Activated T-helper 1 cell treated with anti-CD3 and anti-CD28 coated beads, Interleukin-12 subunit alpha, Interleukin-12 subunit beta, Interleukin-2, Interleukin-4 antibody, amounts not matched to agents 30 ng/mL and 10 ng/mL and 1 ng/mL, durations not matched to agents 14 hours and 24 hours and 36 hours (primary cell): ENCODE measurements at regions not wholly inside any gene's neighbourhood (a gene's known extent, or its start where the extent isn't known, plus 50 kb on each side); places are given as distances from the start of the nearest gene placed in this dataset.

Experiments used
- DNase-seq: peaks from one replicate; pipeline ENCODE4 v3.0.0; 2021; ENCODE audit warnings: low spot score
- H3K27ac Mint-ChIP-seq: one replicate; pipeline ENCODE4 v1.8.0; 2021; ENCODE audit warnings: mild to moderate bottlenecking, mixed read lengths
- H3K27me3 Mint-ChIP-seq: one replicate; pipeline ENCODE4 v1.8.0; 2022; ENCODE audit warnings: mild to moderate bottlenecking, moderate library complexity, mixed read lengths; ENCODE audit not compliant: insufficient read depth
- H3K36me3 Mint-ChIP-seq: one replicate; pipeline ENCODE4 v1.8.0; 2021; ENCODE audit warnings: low read depth, mixed read lengths
- H3K4me1 Mint-ChIP-seq: one replicate; pipeline ENCODE4 v1.8.0; 2021; ENCODE audit warnings: low read depth, mixed read lengths
- H3K4me3 Mint-ChIP-seq: one replicate; pipeline ENCODE4 v1.8.0; 2021; ENCODE audit warnings: mild to moderate bottlenecking, moderate library complexity, mixed read lengths
- H3K9me3 Mint-ChIP-seq: one replicate; pipeline ENCODE4 v1.8.0; 2021; ENCODE audit warnings: mixed read lengths
- intact Hi-C: fragments of 100-400 bp; cut with micrococcal nuclease; formaldehyde crosslinking; loops from one replicate; pipeline ENCODE4 v1.15.1; 2024

DNA sequence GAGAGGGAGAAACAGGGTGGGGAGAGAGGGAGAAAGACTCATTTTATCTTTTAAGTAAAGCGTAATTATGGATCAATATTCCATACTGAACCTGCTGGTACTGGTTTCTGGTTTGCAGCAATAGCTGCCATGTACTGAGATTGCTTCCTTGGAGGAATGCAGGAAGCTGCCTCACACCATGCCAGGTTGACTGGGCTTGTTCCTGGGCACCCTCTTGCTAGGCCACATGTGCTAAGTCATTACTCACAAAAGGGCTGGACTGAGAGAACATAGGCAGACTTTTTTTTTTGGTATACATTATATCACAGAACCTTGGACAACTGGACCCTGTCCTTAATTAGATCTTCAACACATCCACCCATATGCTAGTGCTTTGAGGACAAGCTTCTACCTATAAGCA, 193.4 kb downstream of the ZNF621 start:
- no peaks in the 10 kb centered on the region for H3K36me3 Mint-ChIP-seq
- intact Hi-C loops: no loop called here
- H3K27me3 Mint-ChIP-seq: peaks cover 4% of the 10 kb centered on the region
- H3K27ac Mint-ChIP-seq: no peak overlapping the region
- no peaks in the 10 kb centered on the region for H3K9me3 Mint-ChIP-seq
- peaks cover 5% of the 10 kb centered on the region for H3K4me1 Mint-ChIP-seq
- no peak overlapping the region for H3K4me3 Mint-ChIP-seq
- DNase-seq: no peak

DNA sequence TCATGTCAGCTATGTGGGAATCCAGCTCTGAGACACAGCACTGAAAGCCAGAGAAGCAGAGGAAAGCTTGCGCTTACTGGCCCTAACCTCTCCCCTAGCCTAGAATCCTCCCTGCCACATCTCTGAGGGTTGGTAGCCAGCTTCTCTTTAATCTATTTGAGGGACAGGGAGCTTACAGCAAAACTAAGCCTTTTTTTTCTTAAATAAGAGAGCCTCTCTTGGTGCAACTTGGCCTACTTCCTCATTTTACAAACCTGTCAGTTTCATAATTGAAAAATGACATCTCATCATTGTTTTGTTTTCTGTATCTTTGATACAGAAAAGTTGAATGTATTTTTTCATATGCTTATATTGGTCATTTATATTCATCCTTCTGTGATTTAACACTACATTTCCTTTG, 193.9 kb downstream of the ZNF621 start:
- no peaks in the 10 kb centered on the region for H3K36me3 Mint-ChIP-seq
- H3K27me3 Mint-ChIP-seq: peaks cover 4% of the 10 kb centered on the region
- H3K4me1 Mint-ChIP-seq: peaks cover 4% of the 10 kb centered on the region
- no peak overlapping the region for H3K27ac Mint-ChIP-seq
- no peak overlapping the region for H3K4me3 Mint-ChIP-seq
- intact Hi-C loops: no loop called here
- no peaks in the 10 kb centered on the region for H3K9me3 Mint-ChIP-seq
- DNase-seq: no peak

DNA sequence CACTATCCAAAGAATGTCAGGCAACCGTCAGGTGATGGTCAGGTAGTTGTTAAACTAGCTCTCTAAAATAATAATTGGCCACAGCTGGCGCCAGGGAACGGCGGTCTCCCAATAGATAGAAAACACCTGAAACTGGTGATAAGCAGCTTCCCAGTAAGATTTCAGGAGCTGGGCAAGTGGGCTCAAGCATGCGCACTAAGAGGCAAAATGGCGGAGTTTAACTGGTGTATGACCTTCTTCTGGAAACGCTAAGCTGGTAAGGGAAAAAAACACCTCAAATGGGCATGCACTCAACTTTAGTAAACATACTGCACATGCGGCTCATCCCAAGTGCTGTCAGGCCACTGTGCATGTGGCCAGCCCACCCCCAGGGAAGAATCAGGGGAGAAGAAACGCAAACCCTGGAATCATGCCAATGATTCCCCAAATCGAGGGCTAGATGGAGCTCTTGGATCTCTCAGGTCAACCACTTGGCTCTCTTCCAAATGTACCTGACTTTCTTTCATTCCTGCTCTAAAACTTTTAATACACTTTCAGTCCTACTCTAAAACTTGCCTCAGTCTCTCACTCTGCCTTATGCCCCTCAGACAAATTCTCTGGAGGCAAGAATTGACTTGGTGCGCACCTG, 195.0 kb downstream of the ZNF621 start:
- no peak for DNase-seq
- H3K4me3 Mint-ChIP-seq: no peak overlapping the region
- no peaks in the 10 kb centered on the region for H3K4me1 Mint-ChIP-seq
- intact Hi-C loops: no loop called here
- no peaks in the 10 kb centered on the region for H3K36me3 Mint-ChIP-seq
- H3K27ac Mint-ChIP-seq: no peak overlapping the region
- H3K27me3 Mint-ChIP-seq: peaks cover 4% of the 10 kb centered on the region
- H3K9me3 Mint-ChIP-seq: no peaks in the 10 kb centered on the region

DNA sequence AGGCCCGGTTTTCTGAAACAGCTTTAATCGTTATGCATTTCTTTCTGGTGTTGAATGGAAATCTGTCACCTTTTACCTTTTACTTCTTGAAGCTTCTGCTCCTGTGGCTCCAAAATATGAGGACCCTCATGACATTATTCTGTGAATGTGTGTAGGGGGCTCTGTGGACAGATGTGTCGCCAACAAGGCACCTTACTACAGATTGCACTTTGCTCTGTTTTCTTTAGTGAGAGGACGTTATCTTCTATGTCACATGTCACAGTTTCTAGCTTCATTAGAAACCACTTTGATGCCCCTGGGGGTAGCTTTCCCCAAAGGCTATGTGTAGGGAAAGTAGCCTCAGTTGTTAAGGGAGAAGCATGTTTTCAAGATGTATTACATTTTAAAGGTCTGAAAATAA, 195.6 kb downstream of the ZNF621 start:
- intact Hi-C loops: no loop called here
- Mint-ChIP-seq H3K4me3 (no peak overlapping the region), H3K27ac (no peak overlapping the region), H3K27me3 (peaks cover under 1% of the 10 kb centered on the region), H3K9me3 (no peaks in the 10 kb centered on the region), H3K36me3 (no peaks in the 10 kb centered on the region), H3K4me1 (no peaks in the 10 kb centered on the region)
- DNase-seq: no peak

DNA sequence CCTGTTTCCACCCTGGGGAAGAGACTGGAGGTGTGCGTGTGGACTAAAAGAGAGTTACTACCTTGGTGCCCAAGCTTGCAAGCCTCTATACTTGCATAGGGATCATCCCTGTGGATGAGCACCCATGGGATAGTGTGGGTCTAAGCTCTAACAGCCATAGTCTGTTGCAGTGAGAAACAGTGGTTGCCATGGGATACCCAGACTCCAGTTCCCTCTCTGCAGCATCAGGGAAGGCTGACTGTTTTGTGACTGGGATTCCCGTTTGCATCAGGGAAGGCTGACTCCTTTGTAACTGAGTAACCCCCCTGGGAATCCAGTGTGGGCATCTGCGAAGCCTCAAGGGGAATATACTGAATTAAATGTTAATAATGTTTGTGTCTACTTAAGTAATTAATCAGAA, 196.1 kb downstream of the ZNF621 start:
- DNase-seq: no peak
- no peak overlapping the region for H3K4me3 Mint-ChIP-seq
- no peaks in the 10 kb centered on the region for H3K9me3 Mint-ChIP-seq
- intact Hi-C loops: no loop called here
- H3K27me3 Mint-ChIP-seq: no peaks in the 10 kb centered on the region
- no peak overlapping the region for H3K27ac Mint-ChIP-seq
- H3K36me3 Mint-ChIP-seq: no peaks in the 10 kb centered on the region
- no peaks in the 10 kb centered on the region for H3K4me1 Mint-ChIP-seq

DNA sequence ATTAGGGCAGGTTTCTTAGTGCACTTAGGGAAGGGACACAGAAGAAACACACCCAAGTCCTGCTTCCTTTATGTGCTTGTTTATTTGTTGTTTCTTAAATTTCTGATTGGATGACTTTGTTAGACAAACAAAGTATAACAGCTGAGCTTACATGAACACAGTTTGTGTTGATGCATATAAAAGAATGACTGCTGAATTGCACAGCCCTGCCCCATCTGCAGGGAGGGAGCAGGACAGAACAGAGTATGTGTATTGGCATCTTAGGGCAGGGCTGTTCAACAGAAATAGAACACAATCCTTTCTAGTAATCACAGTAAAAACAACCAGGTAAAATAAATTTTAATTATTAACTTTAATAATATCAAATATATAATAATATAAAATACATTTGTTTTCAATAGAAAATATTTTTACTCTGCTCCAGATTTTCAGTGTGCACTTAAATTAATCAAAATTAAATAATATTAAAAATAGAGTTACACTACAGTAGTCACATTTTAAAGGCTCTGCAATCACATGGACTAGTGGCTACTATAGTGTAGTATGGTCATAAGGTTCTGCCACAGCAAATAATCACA, 198.4 kb downstream of the ZNF621 start:
- Mint-ChIP-seq H3K27ac (no peak overlapping the region), H3K9me3 (no peaks in the 10 kb centered on the region), H3K4me3 (no peak overlapping the region), H3K36me3 (no peaks in the 10 kb centered on the region), H3K27me3 (peaks cover 5% of the 10 kb centered on the region), H3K4me1 (no peaks in the 10 kb centered on the region)
- intact Hi-C loops: no loop called here
- no peak for DNase-seq

DNA sequence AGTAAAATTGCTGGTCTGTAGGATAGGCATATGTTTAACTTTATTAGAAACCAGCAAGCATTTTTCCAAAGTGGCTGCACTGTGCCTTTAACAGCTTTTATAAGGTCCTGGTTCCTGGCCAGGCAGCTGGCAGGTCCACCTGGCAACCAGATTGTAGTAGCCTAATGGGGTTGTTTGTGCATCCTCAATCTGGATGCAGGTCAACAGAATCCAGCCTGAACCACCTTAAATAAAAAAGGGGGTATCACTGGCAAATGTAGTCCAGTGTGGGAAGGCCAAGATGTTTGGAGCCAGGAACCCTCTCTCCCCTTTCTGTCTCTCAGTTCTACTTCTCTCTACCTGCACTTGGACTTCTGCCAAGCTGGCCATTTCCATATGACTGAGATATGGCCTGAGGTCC, 200.3 kb downstream of the ZNF621 start:
- Mint-ChIP-seq H3K27ac (no peak overlapping the region), H3K4me3 (no peak overlapping the region), H3K9me3 (no peaks in the 10 kb centered on the region), H3K36me3 (no peaks in the 10 kb centered on the region), H3K27me3 (peaks cover 5% of the 10 kb centered on the region), H3K4me1 (no peaks in the 10 kb centered on the region)
- intact Hi-C loops: no loop called here
- DNase-seq: no peak

DNA sequence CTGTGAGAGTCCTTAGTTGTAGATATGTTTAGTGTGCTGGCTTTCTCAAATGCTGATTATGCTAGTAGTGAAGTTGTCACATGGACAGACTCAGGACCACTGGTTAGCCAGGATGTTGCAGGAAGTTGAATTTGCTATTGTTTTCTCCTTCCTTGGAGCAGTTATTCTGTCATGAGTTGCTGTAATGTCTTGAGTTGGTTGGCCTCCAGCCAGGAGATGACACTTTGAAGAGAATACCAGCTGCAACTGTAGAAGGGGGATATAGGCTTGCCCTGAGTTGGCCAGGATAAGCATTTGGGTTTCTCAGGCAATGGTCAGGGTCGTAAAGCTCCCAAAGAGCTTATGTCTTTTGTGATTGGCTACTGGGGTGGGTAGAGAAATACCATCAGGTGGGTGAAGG, 206.7 kb downstream of the ZNF621 start:
- peaks cover 5% of the 10 kb centered on the region for H3K27me3 Mint-ChIP-seq
- intact Hi-C loops: no loop called here

DNA sequence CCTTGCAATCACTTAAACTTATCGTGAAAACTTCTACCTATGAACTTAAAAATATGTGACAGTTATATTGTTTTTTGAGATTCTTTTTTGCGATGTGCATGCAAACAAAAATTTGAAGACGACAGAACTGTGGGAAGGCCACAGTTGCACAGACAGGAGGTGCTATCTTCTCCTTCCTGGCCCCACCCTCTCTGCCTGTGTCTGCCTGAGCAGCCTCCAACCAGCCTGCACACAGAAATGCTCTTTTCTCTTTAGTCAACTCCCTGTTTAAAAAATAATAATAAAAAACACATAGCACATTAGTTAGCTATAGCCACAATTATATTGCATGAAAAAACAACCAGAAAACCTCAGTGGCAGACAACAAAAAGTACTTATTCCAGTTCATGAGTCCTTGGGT, 212.2 kb downstream of the ZNF621 start:
- H3K4me1 Mint-ChIP-seq: no peaks in the 10 kb centered on the region
- H3K27ac Mint-ChIP-seq: no peak overlapping the region
- H3K4me3 Mint-ChIP-seq: no peak overlapping the region
- intact Hi-C loops: no loop called here
- H3K36me3 Mint-ChIP-seq: no peaks in the 10 kb centered on the region
- H3K27me3 Mint-ChIP-seq: peaks cover 5% of the 10 kb centered on the region
- no peak for DNase-seq
- no peaks in the 10 kb centered on the region for H3K9me3 Mint-ChIP-seq

More for the DNA sequence above, 206.7 kb downstream of the ZNF621 start:
- Mint-ChIP-seq H3K9me3 (no peaks in the 10 kb centered on the region), H3K27ac (no peak overlapping the region), H3K4me1 (no peaks in the 10 kb centered on the region), H3K4me3 (no peak overlapping the region), H3K36me3 (no peaks in the 10 kb centered on the region)
- DNase-seq: no peak

DNA sequence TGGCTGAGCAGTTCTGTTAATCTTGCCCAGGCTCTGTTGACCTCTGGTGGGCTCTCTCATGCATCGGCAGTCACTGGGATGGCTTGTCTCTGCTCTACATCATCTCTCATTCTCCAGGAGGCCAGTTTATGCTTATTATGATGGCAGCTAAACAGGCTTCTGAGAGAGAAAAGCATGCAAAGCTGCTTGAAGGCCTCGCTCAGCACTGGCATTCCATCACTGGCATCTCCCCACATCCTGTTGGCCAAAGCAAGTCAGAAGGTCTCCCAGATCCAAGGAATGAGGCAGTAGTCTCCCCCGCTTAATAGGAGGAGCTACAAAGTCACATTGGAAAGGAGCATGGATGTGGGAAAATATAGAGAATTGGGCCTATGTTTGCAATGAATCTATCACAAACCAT, 212.6 kb downstream of the ZNF621 start:
- H3K4me3 Mint-ChIP-seq: no peak overlapping the region
- H3K36me3 Mint-ChIP-seq: no peaks in the 10 kb centered on the region
- no peaks in the 10 kb centered on the region for H3K4me1 Mint-ChIP-seq

DNA sequence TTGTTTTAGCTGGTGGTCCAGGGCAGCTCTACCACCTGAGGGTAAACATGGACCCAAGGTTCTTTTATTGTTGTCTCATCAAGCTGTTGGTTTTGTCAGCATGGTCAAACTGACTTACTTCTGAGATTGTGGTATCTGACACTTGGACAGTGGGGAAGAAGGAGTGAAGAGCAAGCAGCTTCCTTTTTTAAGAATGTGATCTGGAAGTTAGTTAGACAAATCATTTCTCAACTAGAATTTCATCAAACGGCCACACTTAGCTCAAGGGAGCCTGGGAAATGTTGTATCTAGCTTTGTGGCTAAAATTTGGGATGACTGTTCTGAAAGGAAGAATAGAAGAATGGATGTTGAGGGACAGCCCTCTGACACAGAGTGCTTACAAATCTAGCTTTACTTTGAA, 215.2 kb downstream of the ZNF621 start:
- Mint-ChIP-seq H3K4me1 (no peaks in the 10 kb centered on the region), H3K27ac (no peak overlapping the region), H3K36me3 (no peaks in the 10 kb centered on the region), H3K4me3 (no peak overlapping the region), H3K27me3 (peaks cover 10% of the 10 kb centered on the region), H3K9me3 (no peaks in the 10 kb centered on the region)
- intact Hi-C loops: no loop called here
- no peak for DNase-seq

More for the DNA sequence above, 212.6 kb downstream of the ZNF621 start:
- no peak overlapping the region for H3K27ac Mint-ChIP-seq
- peaks cover 5% of the 10 kb centered on the region for H3K27me3 Mint-ChIP-seq
- no peaks in the 10 kb centered on the region for H3K9me3 Mint-ChIP-seq
- intact Hi-C loops: no loop called here
- no peak for DNase-seq

DNA sequence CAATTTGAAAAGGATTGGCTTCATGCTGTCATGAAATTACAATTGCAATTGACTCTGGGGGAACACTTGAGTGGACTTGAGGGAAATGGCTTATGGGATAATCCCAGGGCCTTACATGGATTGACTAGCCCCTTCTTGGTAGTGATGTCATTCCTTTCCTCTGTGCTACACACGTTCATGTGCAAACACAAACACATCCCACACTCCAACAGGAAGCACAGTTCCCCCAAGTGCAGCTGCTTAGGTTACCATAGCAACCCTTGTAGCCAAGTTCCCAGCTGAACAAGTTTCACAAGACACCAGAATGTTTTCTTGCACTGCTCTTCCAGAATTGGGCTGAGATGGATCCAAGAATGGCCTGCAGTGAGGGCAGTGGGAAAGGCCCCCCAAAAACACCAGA, 217.0 kb downstream of the ZNF621 start:
- H3K27ac Mint-ChIP-seq: no peak overlapping the region
- no peaks in the 10 kb centered on the region for H3K4me1 Mint-ChIP-seq
- no peaks in the 10 kb centered on the region for H3K36me3 Mint-ChIP-seq
- peaks cover 10% of the 10 kb centered on the region for H3K27me3 Mint-ChIP-seq
- intact Hi-C loops: no loop called here
- DNase-seq: no peak
- no peaks in the 10 kb centered on the region for H3K9me3 Mint-ChIP-seq
- no peak overlapping the region for H3K4me3 Mint-ChIP-seq

DNA sequence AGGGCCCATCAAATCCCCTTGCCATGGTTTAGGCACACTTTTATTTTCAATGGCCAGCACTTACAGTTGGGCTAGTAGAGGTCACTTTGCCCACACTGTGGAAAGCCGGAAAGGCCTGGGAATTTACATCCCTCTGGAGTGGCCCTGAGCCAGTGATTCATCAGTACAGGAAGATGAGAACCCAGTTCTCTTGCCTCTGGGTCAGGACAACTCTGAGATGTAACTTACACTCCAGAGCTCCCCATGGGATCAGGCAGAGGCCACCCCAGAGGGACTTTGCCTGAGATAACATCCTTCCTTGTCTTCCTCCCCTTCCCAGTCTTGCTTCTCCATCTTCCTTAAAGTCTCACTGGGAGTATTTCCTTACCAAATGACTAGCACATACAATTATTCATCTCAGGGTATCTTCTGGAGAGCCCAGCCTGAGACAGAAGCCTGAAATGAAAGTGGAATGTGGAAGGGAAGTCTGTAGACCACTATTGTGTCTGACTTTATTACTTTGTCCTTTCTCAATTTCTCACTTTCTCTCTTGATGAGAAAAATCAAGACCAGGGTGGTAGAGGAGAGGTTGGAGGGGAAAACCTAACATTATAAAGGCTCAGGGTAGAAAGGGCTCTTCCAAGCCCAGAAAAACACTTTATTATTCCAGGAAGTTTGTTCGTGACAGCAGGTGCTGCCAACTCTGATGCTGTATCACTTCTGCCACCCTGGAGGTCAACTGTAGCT, 220.8 kb downstream of the ZNF621 start:
- H3K4me1 Mint-ChIP-seq: no peaks in the 10 kb centered on the region
- H3K27me3 Mint-ChIP-seq: peaks cover 6% of the 10 kb centered on the region
- H3K36me3 Mint-ChIP-seq: no peaks in the 10 kb centered on the region
- no peaks in the 10 kb centered on the region for H3K9me3 Mint-ChIP-seq
- intact Hi-C loops: no loop called here
- no peak overlapping the region for H3K4me3 Mint-ChIP-seq
- no peak for DNase-seq
- H3K27ac Mint-ChIP-seq: no peak overlapping the region
